ENCODE measurements at regions not wholly inside any gene's neighbourhood (a gene's known extent, or its start where the extent isn't known, plus 50 kb on each side); places are given as distances from the start of the nearest gene placed in this dataset.
"Not testable (repeated sequence)": the region's sequence is repeated elsewhere in the genome, so short reads cannot be mapped to it uniquely, and the experiment has no call there.

DNA sequence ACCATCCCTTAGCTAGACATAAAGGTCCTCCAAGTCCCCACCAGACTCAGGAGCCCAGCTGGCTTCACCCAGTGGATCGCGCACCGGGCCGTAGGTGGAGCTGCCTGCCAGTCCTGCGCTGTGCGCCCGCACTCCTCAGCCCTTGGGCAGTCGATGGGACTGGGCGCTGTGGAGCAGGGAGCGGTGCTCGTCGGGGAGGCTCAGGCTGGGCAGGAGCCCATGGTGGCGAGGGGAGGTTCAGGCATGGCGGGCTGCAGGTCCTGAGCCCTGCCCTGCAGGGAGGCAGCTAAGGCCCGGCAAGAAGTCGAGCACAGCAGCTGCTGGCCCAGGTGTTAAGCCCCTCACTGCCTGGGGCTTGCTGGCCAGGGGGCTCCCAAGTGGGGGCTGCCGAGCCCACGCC, 361.8 kb upstream of the ZNF462 start:
- TF ChIP-seq CTCF (conservative IDR thresholded peaks at IDR 0.05; ENCODE audit: low read length); EZH2phosphoT487 (IDR thresholded peaks at IDR 0.05; ENCODE audit: borderline replicate concordance, low read depth, low read length): not testable (repeated sequence)
